Omental fat pad (tissue), 3 donors: ENCODE measurements at regions not wholly inside any gene's neighbourhood (a gene's known extent, or its start where the extent isn't known, plus 50 kb on each side); places are given as distances from the start of the nearest gene placed in this dataset.

Experiments
- ATAC-seq: fragments of 150-250 bp; one replicate; pipeline ENCODE4 v1.9.1; 2016; ENCODE audit warnings: mild to moderate bottlenecking, moderate library complexity; ENCODE audit not compliant: low FRiP score
- DNase-seq: peaks from one replicate; pipeline ENCODE4 v3.0.0-alpha.2; 2019; ENCODE audit warnings: low spot score
- TF ChIP-seq, protein P1 (sequence below), 3 donors: fragments of 450-650 bp; IDR thresholded peaks; one replicate each; pipeline ENCODE4 v1.5.1; 2016 to 2017; ENCODE audit warnings: antibody characterized with exemption in 3 of 3, mild to moderate bottlenecking in 3 of 3, moderate library complexity in 2 of 3

DNA sequence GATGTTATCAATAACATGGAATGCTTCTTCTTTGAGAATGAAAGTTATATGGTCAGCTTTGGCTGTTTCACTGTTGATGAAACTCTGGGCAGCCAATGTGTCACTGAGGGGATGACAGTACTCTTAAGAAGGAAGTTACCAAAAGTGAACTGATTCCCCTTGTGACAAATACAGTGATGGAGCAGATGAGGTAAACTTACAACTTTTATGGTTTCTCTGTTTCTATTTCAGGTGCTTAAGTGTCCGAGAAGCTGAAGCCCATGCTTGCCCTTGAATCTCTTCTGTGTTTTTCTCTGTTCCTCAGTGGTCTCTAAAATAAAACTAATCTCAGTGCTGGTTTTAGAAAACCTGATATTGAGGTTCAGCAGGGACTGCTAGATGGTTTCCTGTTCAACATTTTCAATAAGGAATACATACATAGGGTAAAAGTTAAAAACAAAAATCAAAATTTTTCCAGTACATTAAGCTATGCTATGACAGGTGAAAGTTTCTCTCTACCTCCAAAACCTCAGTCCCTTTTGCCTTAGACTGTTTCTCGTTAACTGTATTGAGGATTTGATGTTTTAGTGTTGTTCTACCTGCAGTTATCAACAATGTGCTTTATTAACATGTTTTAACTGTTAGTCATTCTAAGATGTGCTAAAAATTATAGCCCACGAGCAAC, 454.4 kb upstream of the ADGRL4 start:
- ATAC-seq (no peak), DNase-seq (no peak)
- TF ChIP-seq, protein P1, sequence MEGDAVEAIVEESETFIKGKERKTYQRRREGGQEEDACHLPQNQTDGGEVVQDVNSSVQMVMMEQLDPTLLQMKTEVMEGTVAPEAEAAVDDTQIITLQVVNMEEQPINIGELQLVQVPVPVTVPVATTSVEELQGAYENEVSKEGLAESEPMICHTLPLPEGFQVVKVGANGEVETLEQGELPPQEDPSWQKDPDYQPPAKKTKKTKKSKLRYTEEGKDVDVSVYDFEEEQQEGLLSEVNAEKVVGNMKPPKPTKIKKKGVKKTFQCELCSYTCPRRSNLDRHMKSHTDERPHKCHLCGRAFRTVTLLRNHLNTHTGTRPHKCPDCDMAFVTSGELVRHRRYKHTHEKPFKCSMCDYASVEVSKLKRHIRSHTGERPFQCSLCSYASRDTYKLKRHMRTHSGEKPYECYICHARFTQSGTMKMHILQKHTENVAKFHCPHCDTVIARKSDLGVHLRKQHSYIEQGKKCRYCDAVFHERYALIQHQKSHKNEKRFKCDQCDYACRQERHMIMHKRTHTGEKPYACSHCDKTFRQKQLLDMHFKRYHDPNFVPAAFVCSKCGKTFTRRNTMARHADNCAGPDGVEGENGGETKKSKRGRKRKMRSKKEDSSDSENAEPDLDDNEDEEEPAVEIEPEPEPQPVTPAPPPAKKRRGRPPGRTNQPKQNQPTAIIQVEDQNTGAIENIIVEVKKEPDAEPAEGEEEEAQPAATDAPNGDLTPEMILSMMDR (IDR thresholded peaks at IDR 0.05), result no peak

DNA sequence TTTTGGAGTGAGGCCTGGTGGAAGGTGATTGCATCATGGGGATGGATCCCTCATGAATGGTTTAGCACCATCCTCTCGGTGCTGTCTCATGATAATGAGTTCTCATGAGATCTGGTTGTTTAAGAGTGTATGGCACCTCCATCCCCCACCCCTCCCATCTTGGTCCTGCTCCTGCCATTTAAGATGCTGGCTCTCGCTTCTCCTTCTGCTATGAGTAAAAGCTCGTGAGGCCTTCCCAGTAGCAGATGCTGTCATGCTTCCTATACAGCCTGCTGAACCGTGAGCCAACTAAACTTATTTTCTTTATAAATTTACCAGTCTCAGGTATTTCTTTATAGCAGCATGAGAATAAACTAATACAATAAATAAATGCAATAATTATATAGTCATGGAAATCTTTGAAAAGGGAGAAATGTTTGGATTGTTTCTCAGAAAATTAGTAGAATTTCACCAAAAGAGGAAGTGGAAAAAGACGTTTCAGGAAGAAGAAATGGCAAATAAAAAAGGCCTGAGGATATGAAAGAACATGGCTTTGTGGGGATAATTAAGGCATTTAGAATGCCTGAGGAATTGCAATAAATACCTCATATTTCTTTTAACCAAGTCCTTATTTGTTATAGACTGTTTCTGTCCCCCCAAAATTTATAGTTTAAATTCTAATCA, 451.2 kb upstream of the ADGRL4 start:
- ATAC-seq, result no peak
- TF ChIP-seq, protein P1 (IDR thresholded peaks at IDR 0.05), result no peak
- no peak for DNase-seq

DNA sequence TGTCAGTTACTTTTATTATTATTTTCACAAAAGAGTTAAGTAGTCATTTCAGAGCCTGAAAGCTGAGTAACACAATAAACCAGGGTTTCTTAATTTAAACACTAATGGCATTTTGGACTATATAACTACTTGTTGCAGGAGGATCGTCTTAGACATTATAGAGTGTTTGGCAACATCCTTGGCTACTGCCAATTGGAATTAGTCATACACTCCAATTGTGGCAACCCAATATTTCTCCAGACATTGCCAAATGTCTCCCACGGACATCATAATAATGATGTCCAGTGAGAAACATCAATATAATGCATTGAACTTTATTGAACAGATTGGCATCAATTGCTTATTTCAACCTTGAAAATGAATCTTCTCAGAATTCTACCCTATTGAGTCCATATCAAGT, 441.9 kb upstream of the ADGRL4 start:
- ATAC-seq, result no peak
- no peak for DNase-seq
- TF ChIP-seq, protein P1 (IDR thresholded peaks at IDR 0.05), result no peak

DNA sequence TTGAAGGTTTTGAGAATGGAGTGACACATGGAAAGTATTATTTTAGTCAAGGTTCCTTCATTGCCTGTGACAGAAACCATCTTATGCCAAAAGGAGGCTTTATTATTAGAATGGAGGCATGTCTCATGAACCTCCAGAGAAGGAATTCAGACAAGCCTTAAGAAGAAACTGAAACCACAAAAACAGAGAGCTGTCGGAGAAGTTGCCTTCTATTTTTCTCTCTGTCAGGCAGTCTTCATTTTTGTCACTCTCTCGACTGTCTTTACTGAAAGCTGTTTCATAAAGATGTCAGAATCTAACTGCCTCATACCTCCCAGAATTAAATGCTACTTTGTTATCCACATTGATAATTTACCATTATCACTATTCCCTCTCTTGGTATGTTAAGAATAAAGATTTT, 434.7 kb upstream of the ADGRL4 start:
- no peak for DNase-seq
- TF ChIP-seq, protein P1 (IDR thresholded peaks at IDR 0.05), result no peak
- ATAC-seq, result no peak

DNA sequence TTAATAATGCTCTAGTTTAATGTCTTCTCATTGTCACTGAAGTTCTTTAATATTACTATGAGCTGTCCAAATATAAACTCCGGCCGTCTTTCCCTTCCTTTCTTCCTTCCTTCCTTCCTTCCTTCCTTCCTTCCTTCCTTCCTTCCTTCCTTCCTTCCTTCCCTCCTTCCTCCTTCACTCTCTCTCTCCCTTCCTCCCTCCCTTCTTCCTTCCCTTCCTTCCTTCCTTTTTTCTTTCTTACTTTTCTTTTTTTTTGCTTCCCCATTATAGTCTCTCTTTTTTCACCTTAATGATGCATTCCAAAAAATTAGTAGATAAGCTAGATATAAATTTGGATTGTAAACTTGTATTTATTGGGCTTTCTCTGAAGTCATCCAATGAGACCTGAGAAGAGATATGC, 431.0 kb upstream of the ADGRL4 start:
- ATAC-seq (no peak), DNase-seq (no peak)
- TF ChIP-seq, protein P1 (IDR thresholded peaks at IDR 0.05), result no peak

DNA sequence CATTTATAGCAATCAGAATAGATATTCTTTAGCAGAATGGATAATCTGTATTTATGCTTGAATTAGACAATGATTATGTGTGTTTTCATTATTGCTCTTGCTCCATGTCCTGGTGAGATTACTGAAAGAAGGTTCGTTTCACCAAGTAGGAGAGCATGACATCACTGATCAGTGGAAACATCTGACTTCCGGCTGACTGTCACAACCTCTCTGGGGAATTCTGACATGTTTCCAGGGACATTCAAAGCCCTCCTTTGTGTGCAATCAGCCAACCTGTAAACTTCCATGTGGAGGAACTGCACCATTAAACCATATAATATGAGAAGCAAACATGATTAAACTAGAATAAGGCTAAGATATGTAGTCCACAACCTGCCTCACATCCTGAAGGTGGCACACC, 424.8 kb upstream of the ADGRL4 start:
- TF ChIP-seq, protein P1 (IDR thresholded peaks at IDR 0.05), result no peak
- no peak for ATAC-seq

DNA sequence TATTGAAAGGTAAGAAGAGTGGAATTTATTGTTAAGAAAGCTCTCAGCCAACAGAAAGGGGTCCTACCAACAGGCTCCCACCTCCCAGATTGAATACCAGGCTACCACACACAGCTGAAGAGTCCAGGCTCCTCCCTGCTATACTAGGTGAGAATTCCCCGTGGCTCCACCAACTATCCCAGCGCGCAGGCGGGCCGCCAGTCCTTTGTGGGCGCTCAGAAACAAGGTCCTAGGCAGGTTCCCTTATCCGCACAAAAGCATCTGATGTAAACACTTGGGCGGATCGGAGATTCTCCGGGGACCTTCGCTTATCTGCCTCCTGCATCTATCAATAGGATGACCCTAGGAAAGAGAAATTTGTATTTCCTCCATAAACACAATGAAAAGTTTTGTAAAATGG, 423.9 kb upstream of the ADGRL4 start:
- TF ChIP-seq, protein P1 (IDR thresholded peaks at IDR 0.05), result no peak
- ATAC-seq (no peak), DNase-seq (no peak)

More for the DNA sequence above, 424.8 kb upstream of the ADGRL4 start:
- DNase-seq, result no peak
